Cardiac muscle cell (in vitro differentiated cells and primary cell): ENCODE measurements at regions not wholly inside any gene's neighbourhood (a gene's known extent, or its start where the extent isn't known, plus 50 kb on each side); places are given as distances from the start of the nearest gene placed in this dataset.
"Not testable (repeated sequence)": the region's sequence is repeated elsewhere in the genome, so short reads cannot be mapped to it uniquely, and the experiment has no call there.

ENCODE experiments used
- DNase-seq, 2 donors: peaks; one replicate each; pipeline versions ENCODE4 v3.0.0 to v3.0.0-alpha.2; 2010 to 2017; ENCODE audit warnings: low read depth in 1 of 2, low spot score in 1 of 2
- H3K27ac ChIP-seq: fragments of 200-600 bp; sonication (generic); 2 replicates; pipeline ENCODE4 v1.5.1; 2016
- H3K27me3 ChIP-seq: fragments of 200-600 bp; sonication (generic); 2 replicates; pipeline ENCODE4 v1.6.0; 2016; ENCODE audit warnings: control low read depth
- H3K36me3 ChIP-seq: fragments of 200-600 bp; sonication (generic); 2 replicates; pipeline ENCODE4 v1.5.1; 2016; ENCODE audit warnings: control low read depth
- H3K4me1 ChIP-seq: fragments of 200-600 bp; sonication (generic); 2 replicates; pipeline ENCODE4 v1.8.1; 2017; ENCODE audit warnings: low read depth, mild to moderate bottlenecking, mixed run types
- H3K4me3 ChIP-seq: fragments of 200-600 bp; sonication (generic); 2 replicates; pipeline ENCODE4 v1.5.1; 2016; ENCODE audit warnings: mild to moderate bottlenecking
- H3K9me3 ChIP-seq: fragments of 200-600 bp; sonication (generic); 2 replicates; pipeline ENCODE4 v1.5.1; 2017; ENCODE audit warnings: low read depth, mild to moderate bottlenecking, control low read depth
- CTCF ChIP-seq: IDR thresholded peaks from 2 replicates; pipeline ENCODE4 v1.5.1; 2012; ENCODE audit warnings: low read depth, mild to moderate bottlenecking, low read length

DNA sequence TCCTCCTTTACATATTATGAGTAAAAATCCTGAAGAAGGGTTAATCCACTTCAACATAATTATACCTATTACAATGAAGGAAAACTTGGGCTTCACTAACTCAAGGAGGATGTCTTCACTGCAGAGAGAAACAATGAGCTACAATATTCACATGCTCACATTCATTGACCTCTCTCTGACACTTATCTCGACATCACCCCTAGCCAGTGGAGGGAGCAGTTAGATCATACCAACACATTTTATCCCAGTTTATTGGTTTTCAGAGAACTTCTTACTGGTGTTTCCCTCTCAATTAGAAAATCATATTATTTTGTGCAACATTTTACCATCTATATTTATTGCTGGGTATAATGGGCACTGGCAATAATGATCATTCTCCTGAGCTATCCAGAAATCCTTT is 646.5 kb downstream of the TENT5A start:
- DNase-seq: peak in 1 of 2 donors; percentile 5
- Histone ChIP-seq H3K36me3 (no peaks in the 10 kb centered on the region), H3K9me3 (no peaks in the 10 kb centered on the region), H3K4me3 (no peak overlapping the region), H3K27ac (no peak overlapping the region), H3K27me3 (no peaks in the 10 kb centered on the region), H3K4me1 (no peaks in the 10 kb centered on the region)
- TF ChIP-seq CTCF: no peak

DNA sequence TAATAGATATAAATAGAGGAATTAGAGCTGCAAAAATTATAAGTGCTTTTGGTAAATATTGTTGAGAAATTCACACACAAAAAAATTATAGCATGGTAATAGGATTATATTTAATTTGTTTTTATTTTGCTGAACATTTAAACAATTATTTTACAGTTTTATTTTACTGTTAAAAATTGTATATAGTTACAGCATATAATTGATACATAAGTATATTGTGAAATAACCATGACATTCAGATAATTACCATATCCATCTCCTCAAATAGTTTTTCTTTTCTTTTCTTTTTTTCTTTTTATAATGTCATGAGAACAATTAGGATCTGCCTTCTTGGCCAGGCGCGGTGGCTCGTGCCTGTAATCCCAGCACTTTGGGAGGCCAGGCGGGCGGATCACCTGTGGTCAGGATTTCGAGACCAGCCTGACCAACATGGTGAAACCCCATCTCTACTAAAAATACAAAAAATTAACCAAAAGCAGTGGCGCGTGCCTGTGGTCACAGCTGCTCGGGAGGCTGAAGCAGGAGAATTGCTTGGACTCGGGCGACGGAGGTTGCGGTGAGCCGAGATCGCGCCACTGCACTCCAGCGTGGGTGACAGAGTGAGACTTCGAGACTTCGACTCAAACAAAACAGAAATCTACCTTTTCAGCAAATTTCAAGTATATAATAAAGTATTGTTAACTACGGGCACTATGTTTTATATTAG is 654.2 kb downstream of the TENT5A start:
- no peak overlapping the region for H3K27ac ChIP-seq
- H3K27me3 ChIP-seq: no peaks in the 10 kb centered on the region
- H3K9me3 ChIP-seq: no peaks in the 10 kb centered on the region
- DNase-seq: no peak
- TF ChIP-seq CTCF: no peak
- H3K4me3 ChIP-seq: no peak overlapping the region
- H3K4me1 ChIP-seq: no peaks in the 10 kb centered on the region
- no peaks in the 10 kb centered on the region for H3K36me3 ChIP-seq

DNA sequence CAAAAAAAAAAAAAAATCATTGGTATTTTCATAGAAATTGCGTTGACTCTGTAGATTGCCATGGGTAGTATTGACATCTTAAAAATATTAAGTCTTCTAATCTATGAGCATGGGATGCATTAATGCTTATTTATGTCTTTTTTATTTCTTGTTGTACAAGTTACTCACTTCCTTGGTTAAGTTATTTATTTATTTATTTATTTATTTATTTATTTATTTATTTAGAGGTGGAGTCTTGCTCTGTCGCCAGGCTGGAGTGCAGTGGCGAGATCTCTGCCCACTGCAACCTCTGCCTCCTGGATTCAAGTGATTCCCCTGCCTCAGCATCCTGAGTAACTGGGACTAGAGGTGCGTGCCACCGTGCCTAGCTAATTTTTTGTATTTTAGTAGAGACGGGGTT is 656.0 kb downstream of the TENT5A start:
- H3K36me3 ChIP-seq, H3K4me1 ChIP-seq, H3K27ac ChIP-seq, H3K9me3 ChIP-seq, H3K27me3 ChIP-seq, H3K4me3 ChIP-seq, DNase-seq: not testable (repeated sequence)

DNA sequence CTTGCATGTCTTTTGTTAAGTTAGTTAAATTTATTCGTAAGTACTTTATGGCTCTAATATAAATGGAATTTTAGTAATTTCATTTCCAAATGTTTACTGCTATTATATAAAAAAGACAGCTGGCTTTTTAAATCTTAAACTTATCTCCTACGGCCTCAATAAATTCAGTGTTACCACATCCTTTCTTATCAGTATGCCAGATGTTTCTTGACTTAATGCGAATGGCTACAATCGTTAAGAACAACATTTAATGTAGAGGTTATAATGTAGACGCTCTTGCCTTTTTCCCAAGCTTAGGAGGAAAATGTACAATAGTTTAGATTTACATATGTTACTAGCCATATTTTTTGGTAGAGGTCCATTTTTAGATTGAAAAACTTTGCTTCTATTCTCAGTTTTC is 659.4 kb downstream of the TENT5A start:
- H3K36me3 ChIP-seq: no peaks in the 10 kb centered on the region
- H3K4me3 ChIP-seq: no peak overlapping the region
- no peaks in the 10 kb centered on the region for H3K27me3 ChIP-seq
- DNase-seq: peak in 1 of 2 donors; percentile 43
- no peaks in the 10 kb centered on the region for H3K9me3 ChIP-seq
- no peak overlapping the region for H3K27ac ChIP-seq
- no peak for TF ChIP-seq CTCF
- no peaks in the 10 kb centered on the region for H3K4me1 ChIP-seq

GRCh38 chr6:81088145-81088544 is 664.3 kb downstream of the TENT5A start:
- Histone ChIP-seq H3K27ac (no peak overlapping the region), H3K27me3 (no peaks in the 10 kb centered on the region), H3K4me3 (no peak overlapping the region), H3K4me1 (no peaks in the 10 kb centered on the region), H3K9me3 (no peaks in the 10 kb centered on the region), H3K36me3 (no peaks in the 10 kb centered on the region)
- TF ChIP-seq CTCF: no peak
- no peak for DNase-seq

GRCh38 chr6:81086991-81087390 is 665.5 kb downstream of the TENT5A start:
- no peak for TF ChIP-seq CTCF
- H3K4me3 ChIP-seq: no peak overlapping the region
- H3K9me3 ChIP-seq: no peaks in the 10 kb centered on the region
- H3K27ac ChIP-seq: no peak overlapping the region
- no peak for DNase-seq
- no peaks in the 10 kb centered on the region for H3K36me3 ChIP-seq
- no peaks in the 10 kb centered on the region for H3K4me1 ChIP-seq
- H3K27me3 ChIP-seq: no peaks in the 10 kb centered on the region
